KMS-11 (cell line): ENCODE measurements at regions not wholly inside any gene's neighbourhood (a gene's known extent, or its start where the extent isn't known, plus 50 kb on each side); places are given as distances from the start of the nearest gene placed in this dataset.
A peak's percentile ranks its signal among the peaks of the same experiment; 100 is the strongest.

Experiments used
- H2AFZ ChIP-seq: fragments of 200-600 bp; sonication (generic); 2 replicates; pipeline ENCODE4 v1.6.1; 2016; ENCODE audit warnings: antibody characterized with exemption, mixed run types, low read depth
- H3K27ac ChIP-seq: fragments of 200-600 bp; sonication (generic); 2 replicates; pipeline ENCODE4 v1.6.1; 2016; ENCODE audit warnings: mild to moderate bottlenecking, mixed run types
- H3K27me3 ChIP-seq: fragments of 200-600 bp; sonication (generic); 2 replicates; pipeline ENCODE4 v1.6.1; 2017; ENCODE audit warnings: mild to moderate bottlenecking, low read depth, mixed run types, moderate library complexity; ENCODE audit not compliant: insufficient read depth
- H3K36me3 ChIP-seq: fragments of 200-600 bp; sonication (generic); 2 replicates; pipeline ENCODE4 v1.6.1; 2017; ENCODE audit warnings: mild to moderate bottlenecking, mixed run types; ENCODE audit not compliant: insufficient read depth
- H3K4me1 ChIP-seq: fragments of 200-600 bp; sonication (generic); 2 replicates; pipeline ENCODE4 v1.6.1; 2016; ENCODE audit warnings: mild to moderate bottlenecking, low read depth, mixed run types; ENCODE audit not compliant: poor library complexity, severe bottlenecking
- H3K4me2 ChIP-seq: fragments of 200-600 bp; sonication (generic); 2 replicates; pipeline ENCODE4 v1.7.0; 2016; ENCODE audit warnings: mild to moderate bottlenecking, mixed run types
- H3K4me3 ChIP-seq: fragments of 200-600 bp; sonication (generic); IDR thresholded peaks from 2 replicates; pipeline ENCODE4 v1.6.1; 2017; ENCODE audit warnings: low read depth, low read length, mixed read lengths; ENCODE audit not compliant: insufficient read depth
- H3K79me2 ChIP-seq: fragments of 200-600 bp; sonication (generic); 2 replicates; pipeline ENCODE4 v1.6.1; 2016; ENCODE audit warnings: low read depth, mixed run types; ENCODE audit not compliant: insufficient read depth
- H3K9ac ChIP-seq: fragments of 200-600 bp; sonication (generic); 2 replicates; pipeline ENCODE4 v1.6.1; 2016; ENCODE audit warnings: mild to moderate bottlenecking, mixed run types
- H4K20me1 ChIP-seq: fragments of 200-600 bp; sonication (generic); 2 replicates; pipeline ENCODE4 v1.6.1; 2016; ENCODE audit warnings: mild to moderate bottlenecking, mixed run types; ENCODE audit not compliant: insufficient read depth
- TF ChIP-seq, protein P1 (sequence below): fragments of 200-600 bp; sonication (generic); conservative IDR thresholded peaks from 2 replicates; pipeline ENCODE4 v1.6.1; 2017; ENCODE audit warnings: low read depth, mild to moderate bottlenecking, antibody characterized with exemption, low read length, moderate library complexity, mixed read lengths

DNA sequence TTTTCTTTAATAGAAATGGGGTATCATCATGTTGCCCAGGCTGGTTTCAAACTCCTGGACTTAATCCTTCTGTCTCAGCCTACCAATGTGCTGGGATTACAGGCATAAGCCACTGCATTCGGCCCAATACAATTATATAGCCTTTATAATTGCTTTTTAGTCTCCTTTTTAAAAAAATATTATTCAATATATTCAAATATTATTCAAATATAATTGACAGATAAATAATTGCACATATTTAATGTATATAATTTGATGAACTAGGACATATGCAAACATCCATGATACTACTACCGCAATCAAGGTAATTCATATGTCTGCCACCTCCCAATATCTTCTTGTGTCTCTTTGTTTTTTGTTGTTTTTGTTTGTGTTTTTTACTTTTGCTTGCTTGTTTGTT lies 894.2 kb upstream of the PTPRD start:
- Histone ChIP-seq H2AFZ (no peak overlapping the region), H4K20me1 (no peaks in the 10 kb centered on the region), H3K27ac (no peak overlapping the region), H3K4me2 (no peak overlapping the region), H3K4me1 (no peaks in the 10 kb centered on the region), H3K9ac (no peak overlapping the region), H3K79me2 (no peaks in the 10 kb centered on the region), H3K27me3 (no peaks in the 10 kb centered on the region), H3K36me3 (no peaks in the 10 kb centered on the region), H3K4me3 (no peak overlapping the region)
- TF ChIP-seq, protein P1, sequence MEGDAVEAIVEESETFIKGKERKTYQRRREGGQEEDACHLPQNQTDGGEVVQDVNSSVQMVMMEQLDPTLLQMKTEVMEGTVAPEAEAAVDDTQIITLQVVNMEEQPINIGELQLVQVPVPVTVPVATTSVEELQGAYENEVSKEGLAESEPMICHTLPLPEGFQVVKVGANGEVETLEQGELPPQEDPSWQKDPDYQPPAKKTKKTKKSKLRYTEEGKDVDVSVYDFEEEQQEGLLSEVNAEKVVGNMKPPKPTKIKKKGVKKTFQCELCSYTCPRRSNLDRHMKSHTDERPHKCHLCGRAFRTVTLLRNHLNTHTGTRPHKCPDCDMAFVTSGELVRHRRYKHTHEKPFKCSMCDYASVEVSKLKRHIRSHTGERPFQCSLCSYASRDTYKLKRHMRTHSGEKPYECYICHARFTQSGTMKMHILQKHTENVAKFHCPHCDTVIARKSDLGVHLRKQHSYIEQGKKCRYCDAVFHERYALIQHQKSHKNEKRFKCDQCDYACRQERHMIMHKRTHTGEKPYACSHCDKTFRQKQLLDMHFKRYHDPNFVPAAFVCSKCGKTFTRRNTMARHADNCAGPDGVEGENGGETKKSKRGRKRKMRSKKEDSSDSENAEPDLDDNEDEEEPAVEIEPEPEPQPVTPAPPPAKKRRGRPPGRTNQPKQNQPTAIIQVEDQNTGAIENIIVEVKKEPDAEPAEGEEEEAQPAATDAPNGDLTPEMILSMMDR = no peak

DNA sequence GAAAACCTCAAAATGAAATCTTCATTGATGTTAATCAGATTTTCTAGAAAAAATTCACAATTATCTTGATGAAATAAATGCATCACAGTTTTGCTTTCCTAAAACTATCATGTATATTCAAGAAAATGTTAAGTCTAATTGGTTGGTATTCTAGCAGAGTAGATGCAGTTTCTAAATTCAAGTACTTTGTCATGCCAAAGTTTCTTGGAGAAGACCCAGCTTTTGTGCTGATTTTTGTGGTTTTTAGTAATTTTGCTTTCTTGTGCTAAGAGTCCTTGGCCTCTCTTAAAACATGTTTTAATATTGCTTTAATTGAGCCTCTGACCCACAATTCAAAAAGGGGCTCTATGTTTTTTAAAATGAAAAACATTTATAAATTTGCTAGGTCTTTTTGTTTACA lies 924.8 kb upstream of the PTPRD start:
- 0 out of 2 replicates have a peak overlapping the region, but pooled peaks have one; percentile 4 for H3K4me2 ChIP-seq
- H3K9ac ChIP-seq = no peak overlapping the region
- peaks cover 9% of the 10 kb centered on the region for H3K4me1 ChIP-seq
- H3K36me3 ChIP-seq = no peaks in the 10 kb centered on the region
- H2AFZ ChIP-seq = no peak overlapping the region
- no peak overlapping the region for H3K4me3 ChIP-seq
- H3K79me2 ChIP-seq = no peaks in the 10 kb centered on the region
- no peaks in the 10 kb centered on the region for H4K20me1 ChIP-seq
- no peaks in the 10 kb centered on the region for H3K27me3 ChIP-seq
- no peak overlapping the region for H3K27ac ChIP-seq
- TF ChIP-seq, protein P1 = no peak

DNA sequence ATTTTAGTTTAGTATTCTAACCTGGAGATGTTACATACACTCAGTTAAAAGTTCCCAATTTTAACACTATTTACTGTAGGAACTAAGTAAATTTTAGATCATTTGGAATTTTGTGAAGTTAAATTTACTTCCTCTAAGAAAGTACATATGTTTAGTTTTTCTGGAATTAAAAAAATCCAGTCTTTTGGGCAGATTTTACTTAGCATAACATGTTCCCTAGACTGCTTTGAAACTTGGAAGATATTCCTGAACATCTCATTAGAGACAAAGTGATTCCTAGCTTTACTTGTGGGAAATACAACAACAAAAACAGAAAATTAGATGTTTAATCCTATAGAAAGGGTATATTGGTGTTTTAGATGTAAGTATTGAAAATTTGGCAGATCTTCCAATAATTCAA lies 930.0 kb upstream of the PTPRD start:
- peaks cover 4% of the 10 kb centered on the region for H3K4me1 ChIP-seq
- no peak overlapping the region for H2AFZ ChIP-seq
- no peaks in the 10 kb centered on the region for H4K20me1 ChIP-seq
- H3K79me2 ChIP-seq = no peaks in the 10 kb centered on the region
- H3K36me3 ChIP-seq = no peaks in the 10 kb centered on the region
- no peak overlapping the region for H3K9ac ChIP-seq
- H3K27ac ChIP-seq = no peak overlapping the region
- H3K4me2 ChIP-seq = no peak overlapping the region
- TF ChIP-seq, protein P1 = no peak
- no peak overlapping the region for H3K4me3 ChIP-seq
- no peaks in the 10 kb centered on the region for H3K27me3 ChIP-seq

DNA sequence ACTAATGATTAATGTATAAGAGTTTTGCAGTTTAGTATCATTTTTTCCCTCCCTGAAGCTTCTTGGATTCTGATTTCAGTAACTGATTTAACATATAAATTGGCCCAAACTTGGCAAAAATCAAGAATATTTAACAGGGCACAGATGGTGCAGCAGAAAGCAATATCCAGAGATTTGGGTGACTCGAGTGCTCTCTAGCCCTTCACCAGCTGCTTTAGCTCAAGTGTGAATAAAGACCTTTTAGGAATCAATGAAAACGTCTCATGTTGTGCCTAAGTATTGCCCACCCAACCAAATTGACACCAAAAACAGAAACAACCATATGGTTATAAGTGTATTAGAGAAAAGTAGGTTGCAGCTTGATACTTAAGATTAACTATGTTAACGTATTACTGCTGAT lies 933.4 kb upstream of the PTPRD start:
- no peak overlapping the region for H3K27ac ChIP-seq
- TF ChIP-seq, protein P1 = no peak

More for the DNA sequence above, 933.4 kb upstream of the PTPRD start:
- Histone ChIP-seq H2AFZ (no peak overlapping the region), H4K20me1 (no peaks in the 10 kb centered on the region), H3K36me3 (no peaks in the 10 kb centered on the region), H3K4me2 (no peak overlapping the region), H3K4me1 (no peaks in the 10 kb centered on the region), H3K4me3 (no peak overlapping the region), H3K27me3 (no peaks in the 10 kb centered on the region), H3K9ac (no peak overlapping the region), H3K79me2 (no peaks in the 10 kb centered on the region)
